SK-N-SH treated with all-trans-retinoic acid at 6 μM for 48 hours (cell line): ENCODE measurements at regions not wholly inside any gene's neighbourhood (a gene's known extent, or its start where the extent isn't known, plus 50 kb on each side); places are given as distances from the start of the nearest gene placed in this dataset.

Experiments
- ATAC-seq: fragments of 200-7000 bp; cut with Tn5 transposase; 3 replicates; pipeline ENCODE4 v1.9.1; 2020; ENCODE audit warnings: mild to moderate bottlenecking, moderate library complexity
- ARNTL ChIP-seq: fragments of 450-650 bp; formaldehyde crosslinking; IDR thresholded peaks from 2 replicates; pipeline ENCODE4 v1.5.0; 2020; ENCODE audit warnings: low read depth, mild to moderate bottlenecking, moderate library complexity, borderline replicate concordance
- BACH2 ChIP-seq: fragments of 250-450 bp; sonication (Bioruptor Pico); IDR thresholded peaks from 2 replicates; pipeline ENCODE4 v1.9.0; 2021; ENCODE audit warnings: mild to moderate bottlenecking, borderline replicate concordance
- CREB5 ChIP-seq: fragments of 250-450 bp; sonication (Bioruptor Pico); IDR thresholded peaks from 2 replicates; pipeline ENCODE4 v1.5.1; 2020; ENCODE audit warnings: low read depth, mild to moderate bottlenecking, moderate library complexity
- CSRNP3 ChIP-seq: fragments of 250-450 bp; sonication (Bioruptor Pico); IDR thresholded peaks from 2 replicates; pipeline ENCODE4 v1.5.1; 2021; ENCODE audit warnings: mild to moderate bottlenecking, moderate library complexity
- ESRRG ChIP-seq: fragments of 250-450 bp; sonication (Bioruptor Pico); IDR thresholded peaks from 2 replicates; pipeline ENCODE4 v1.6.1; 2021; ENCODE audit warnings: mild to moderate bottlenecking
- ISL1 ChIP-seq: fragments of 250-450 bp; sonication (Bioruptor Pico); IDR thresholded peaks from 2 replicates; pipeline ENCODE4 v2.1.2; 2022; ENCODE audit warnings: mild to moderate bottlenecking, moderate library complexity
- OSR1 ChIP-seq: fragments of 250-450 bp; sonication (Bioruptor Pico); IDR thresholded peaks from 2 replicates; pipeline ENCODE4 v1.8.0; 2022; ENCODE audit warnings: moderate library complexity, mild to moderate bottlenecking, inconsistent platforms
- PATZ1 ChIP-seq: fragments of 250-450 bp; sonication (Bioruptor Pico); IDR thresholded peaks from 2 replicates; pipeline ENCODE4 v1.8.0; 2020; ENCODE audit warnings: mild to moderate bottlenecking, moderate library complexity, borderline replicate concordance
- POU6F1 ChIP-seq: fragments of 250-450 bp; sonication (Bioruptor Pico); IDR thresholded peaks from 2 replicates; pipeline ENCODE4 v1.8.0; 2021; ENCODE audit warnings: low read depth, mild to moderate bottlenecking, moderate library complexity, borderline replicate concordance
- PPARA ChIP-seq: fragments of 250-450 bp; sonication (Bioruptor Pico); IDR thresholded peaks from 2 replicates; pipeline ENCODE4 v1.5.0; 2020; ENCODE audit warnings: mild to moderate bottlenecking, borderline replicate concordance
- RARB ChIP-seq: fragments of 250-450 bp; sonication (Bioruptor Pico); IDR thresholded peaks from 2 replicates; pipeline ENCODE4 v1.8.0; 2021; ENCODE audit warnings: mild to moderate bottlenecking, moderate library complexity
- TCF4 ChIP-seq: fragments of 250-450 bp; sonication (Bioruptor Pico); IDR thresholded peaks from 2 replicates; pipeline ENCODE4 v1.8.0; 2021; ENCODE audit warnings: mild to moderate bottlenecking, moderate library complexity, borderline replicate concordance
- TOX ChIP-seq: fragments of 250-450 bp; sonication (Bioruptor Pico); IDR thresholded peaks from 2 replicates; pipeline ENCODE4 v1.8.0; 2021; ENCODE audit warnings: mild to moderate bottlenecking, moderate library complexity, borderline replicate concordance
- TSHZ2 ChIP-seq: fragments of 250-450 bp; sonication (Bioruptor Pico); IDR thresholded peaks from 2 replicates; pipeline ENCODE4 v1.5.0; 2020; ENCODE audit warnings: mild to moderate bottlenecking, moderate library complexity
- ZC3H10 ChIP-seq: fragments of 250-450 bp; sonication (Bioruptor Pico); IDR thresholded peaks from 2 replicates; pipeline ENCODE4 v1.5.1; 2021; ENCODE audit warnings: mild to moderate bottlenecking, moderate library complexity
- ZFP3 ChIP-seq: fragments of 250-450 bp; sonication (Bioruptor Pico); IDR thresholded peaks from 2 replicates; pipeline ENCODE4 v1.5.0; 2020; ENCODE audit warnings: mild to moderate bottlenecking, moderate library complexity
- ZNF565 ChIP-seq: fragments of 450-650 bp; formaldehyde crosslinking; conservative IDR thresholded peaks from 2 replicates; pipeline ENCODE4 v1.5.0; 2020; ENCODE audit warnings: low read depth, mild to moderate bottlenecking, moderate library complexity
- ZNF70 ChIP-seq: fragments of 450-650 bp; formaldehyde crosslinking; IDR thresholded peaks from 2 replicates; pipeline ENCODE4 v1.5.0; 2020; ENCODE audit warnings: mild to moderate bottlenecking, moderate library complexity
- ZNF8 ChIP-seq: fragments of 450-650 bp; formaldehyde crosslinking; IDR thresholded peaks from 2 replicates; pipeline ENCODE4 v1.5.0; 2020; ENCODE audit warnings: mild to moderate bottlenecking, moderate library complexity

- ATAC-seq: peak; percentile 33; the same call in 2 of the 3 replicates
- TF ChIP-seq TOX (no peak), ZFP3 (CRISPR knock-in tag) (no peak), ISL1 (CRISPR knock-in tag) (no peak), TCF4 (CRISPR knock-in tag) (no peak), RARB (no peak), PATZ1 (CRISPR knock-in tag) (no peak), ZNF70 (CRISPR knock-in tag) (no peak), ARNTL (CRISPR knock-in tag) (no peak), ZNF565 (no peak), ZNF8 (CRISPR knock-in tag) (no peak), ZC3H10 (CRISPR knock-in tag) (no peak), PPARA (CRISPR knock-in tag) (no peak), POU6F1 (no peak), CREB5 (CRISPR knock-in tag) (no peak), BACH2 (CRISPR knock-in tag) (no peak)
These were observed 592.0 kb downstream of the BNC2 start for GRCh38 chr9:16278326-16278999.

DNA sequence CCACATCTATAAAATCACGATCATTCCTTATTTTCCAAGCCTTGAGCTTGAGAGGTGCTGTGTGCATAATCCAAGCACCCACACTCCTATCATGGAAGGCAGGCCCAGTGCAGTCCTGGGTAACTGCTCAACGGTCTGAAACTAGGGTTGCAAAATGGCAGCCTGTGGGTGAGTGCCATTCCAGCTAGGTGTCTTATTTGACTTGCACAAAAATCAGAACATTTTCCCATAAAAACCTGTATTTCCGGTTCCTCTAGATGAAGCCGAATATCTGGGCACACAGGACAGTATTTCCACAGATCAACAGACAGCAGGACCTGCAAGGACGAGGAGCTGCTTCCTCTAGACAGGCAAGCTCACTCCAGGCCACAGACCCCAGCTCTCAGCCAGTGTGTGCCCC, 588.8 kb downstream of the BNC2 start:
- no peak for ATAC-seq
- TF ChIP-seq ESRRG: no peak
- no peak for TF ChIP-seq POU6F1
- no peak for TF ChIP-seq PPARA (CRISPR knock-in tag)
- TF ChIP-seq CSRNP3 (CRISPR knock-in tag): no peak
- no peak for TF ChIP-seq ZNF70 (CRISPR knock-in tag)
- no peak for TF ChIP-seq OSR1 (CRISPR knock-in tag)
- TF ChIP-seq TSHZ2 (CRISPR knock-in tag): no peak
- TF ChIP-seq ZC3H10 (CRISPR knock-in tag): no peak
- no peak for TF ChIP-seq ISL1 (CRISPR knock-in tag)
- TF ChIP-seq BACH2 (CRISPR knock-in tag): no peak
- no peak for TF ChIP-seq PATZ1 (CRISPR knock-in tag)
- no peak for TF ChIP-seq RARB
